OCI-LY3 (cell line): ENCODE measurements at regions not wholly inside any gene's neighbourhood (a gene's known extent, or its start where the extent isn't known, plus 50 kb on each side); places are given as distances from the start of the nearest gene placed in this dataset.

Source experiments
- CTCF ChIP-seq: fragments of 200-600, 300-600 bp; sonication (generic); IDR thresholded peaks from 2 replicates; pipeline ENCODE4 v1.5.1; 2014; ENCODE audit warnings: antibody characterized with exemption, low read length, low read depth
- EZH2phosphoT487 ChIP-seq: fragments of 200-600 bp; shearing (Covaris generic); IDR thresholded peaks from 2 replicates; pipeline ENCODE4 v1.6.1; 2018; ENCODE audit warnings: antibody characterized with exemption, mixed run types, low read depth

- TF ChIP-seq EZH2phosphoT487 (no peak), CTCF (no peak)
Measured at GRCh38 chr4:71907071-71907470, 123.2 kb upstream of the GC start.
